HG03521 (cell line): ENCODE measurements at regions not wholly inside any gene's neighbourhood (a gene's known extent, or its start where the extent isn't known, plus 50 kb on each side); places are given as distances from the start of the nearest gene placed in this dataset.
A peak's percentile ranks its signal among the peaks of the same experiment; 100 is the strongest.
"Not testable (repeated sequence)": the region's sequence is repeated elsewhere in the genome, so short reads cannot be mapped to it uniquely, and the experiment has no call there.

Source experiments
- ATAC-seq: cut with Tn5 transposase; IDR thresholded peaks from one replicate; pipeline ENCODE4 v1.9.1; 2021; ENCODE audit warnings: mild to moderate bottlenecking, moderate library complexity; ENCODE audit not compliant: unreplicated experiment

GRCh38 chr10:87300163-87300562 lies 57.4 kb upstream of the NUTM2D start:
- not testable (repeated sequence) for ATAC-seq

GRCh38 chr10:87301466-87302115 lies 56.0 kb upstream of the NUTM2D start:
- peak; percentile 92 for ATAC-seq

- ATAC-seq: not testable (repeated sequence)
Observed at GRCh38 chr10:87302132-87302531, 55.4 kb upstream of the NUTM2D start.

GRCh38 chr10:87303707-87304106 lies 53.8 kb upstream of the NUTM2D start:
- not testable (repeated sequence) for ATAC-seq

GRCh38 chr10:87306681-87307080 lies 50.9 kb upstream of the NUTM2D start:
- not testable (repeated sequence) for ATAC-seq
